ENCODE measurements at regions not wholly inside any gene's neighbourhood (a gene's known extent, or its start where the extent isn't known, plus 50 kb on each side); places are given as distances from the start of the nearest gene placed in this dataset.

- DNase-seq (ENCODE audit: low read depth in 2 of 2), result no peak
Observed at GRCh38 chr14:82359201-82359600, 825.5 kb upstream of the SEL1L start.

- no peak for DNase-seq (ENCODE audit: low read depth in 2 of 2)
Observed at GRCh38 chr14:82362452-82362851, 828.8 kb upstream of the SEL1L start.

DNA sequence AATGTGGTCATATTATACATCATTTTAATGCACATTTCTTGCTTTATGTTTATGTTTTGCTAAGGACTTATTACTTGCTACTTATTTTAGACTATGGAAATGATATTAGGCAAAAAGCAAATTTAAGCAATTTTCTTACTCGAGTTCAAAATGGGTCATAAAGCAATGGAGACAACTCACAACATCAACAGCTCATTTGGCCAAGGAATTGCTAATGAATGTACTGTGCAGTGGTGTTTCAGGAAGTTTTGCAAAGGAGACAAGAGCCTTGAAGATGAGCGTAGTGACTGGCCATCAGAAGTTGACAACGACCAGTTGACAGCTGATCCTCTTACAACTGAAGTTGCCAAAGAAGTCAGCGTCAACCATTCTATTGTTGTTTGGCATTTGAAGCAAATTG lies 831.8 kb upstream of the SEL1L start:
- no peak for DNase-seq (ENCODE audit: low read depth in 2 of 2)

GRCh38 chr14:82366803-82367202 lies 833.1 kb upstream of the SEL1L start:
- no peak for DNase-seq (ENCODE audit: low read depth in 2 of 2)

GRCh38 chr14:82379291-82379690 lies 845.6 kb upstream of the SEL1L start:
- no peak for DNase-seq (ENCODE audit: low read depth in 2 of 2)

GRCh38 chr14:82385048-82385447 lies 851.4 kb upstream of the SEL1L start:
- DNase-seq (ENCODE audit: low read depth in 2 of 2), result no peak

DNA sequence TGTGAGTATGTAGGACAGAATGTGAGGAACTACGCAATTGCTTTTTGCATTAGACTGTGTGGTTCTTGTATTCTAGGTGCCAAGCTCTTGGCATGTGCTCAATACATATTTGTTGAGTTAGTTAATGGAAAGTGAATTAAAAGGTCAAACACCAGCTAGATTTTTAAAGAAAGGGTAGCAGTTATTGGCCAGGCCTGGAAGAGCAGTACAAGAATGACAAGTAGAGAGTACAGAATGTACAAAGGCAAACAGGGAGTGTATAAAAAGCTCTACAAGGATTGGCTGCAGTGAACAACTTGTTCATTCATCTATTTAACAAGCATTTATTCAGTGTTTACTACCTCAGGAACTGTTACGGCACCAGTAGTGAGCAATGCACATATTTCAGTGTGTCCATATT lies 854.0 kb upstream of the SEL1L start:
- no peak for DNase-seq (ENCODE audit: low read depth in 2 of 2)

- DNase-seq (ENCODE audit: low read depth in 2 of 2), result no peak
Observed at GRCh38 chr14:82388488-82388887, 854.8 kb upstream of the SEL1L start.

DNA sequence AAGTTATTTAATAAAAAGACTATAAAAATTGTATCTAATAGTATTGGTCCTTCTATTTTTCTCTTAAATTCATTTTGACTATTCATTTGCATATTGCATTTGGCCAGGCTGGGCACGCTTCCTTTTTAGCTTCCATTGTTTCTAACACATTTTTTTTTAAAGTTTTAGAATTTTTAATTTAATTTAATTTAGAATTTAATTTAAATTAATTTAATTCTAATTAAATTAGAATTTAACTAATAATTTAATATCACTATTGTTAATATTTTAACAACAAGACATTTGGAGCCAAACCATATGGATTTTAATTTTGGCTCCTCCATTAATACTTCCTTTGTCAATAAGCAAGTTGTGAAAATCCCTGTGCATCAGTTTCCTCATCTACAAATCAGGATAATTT lies 856.9 kb upstream of the SEL1L start:
- no peak for DNase-seq (ENCODE audit: low read depth in 2 of 2)

- no peak for DNase-seq (ENCODE audit: low read depth in 2 of 2)
Observed at GRCh38 chr14:82394916-82395315, 861.3 kb upstream of the SEL1L start.

GRCh38 chr14:82398256-82398655 lies 864.6 kb upstream of the SEL1L start:
- DNase-seq (ENCODE audit: low read depth in 2 of 2), result no peak

DNA sequence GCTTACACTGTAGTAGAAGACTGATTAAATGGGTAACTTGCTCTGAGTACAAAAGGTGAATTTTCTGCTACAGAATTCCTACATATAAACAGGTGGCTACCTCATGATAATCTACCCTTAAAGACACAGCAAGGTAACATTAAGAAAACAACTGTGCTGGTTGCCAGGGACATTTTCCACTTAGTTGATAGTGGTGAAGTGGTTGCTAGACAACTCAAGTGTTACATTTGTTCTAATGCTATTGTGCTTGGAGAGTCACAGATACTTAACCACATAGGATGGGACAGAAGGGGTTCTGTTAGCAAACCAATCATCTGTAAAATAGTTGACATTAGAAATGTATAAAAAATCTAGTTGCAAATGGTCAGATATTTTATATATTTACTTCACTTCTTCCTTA lies 870.3 kb upstream of the SEL1L start:
- DNase-seq (ENCODE audit: low read depth in 2 of 2), result no peak

DNA sequence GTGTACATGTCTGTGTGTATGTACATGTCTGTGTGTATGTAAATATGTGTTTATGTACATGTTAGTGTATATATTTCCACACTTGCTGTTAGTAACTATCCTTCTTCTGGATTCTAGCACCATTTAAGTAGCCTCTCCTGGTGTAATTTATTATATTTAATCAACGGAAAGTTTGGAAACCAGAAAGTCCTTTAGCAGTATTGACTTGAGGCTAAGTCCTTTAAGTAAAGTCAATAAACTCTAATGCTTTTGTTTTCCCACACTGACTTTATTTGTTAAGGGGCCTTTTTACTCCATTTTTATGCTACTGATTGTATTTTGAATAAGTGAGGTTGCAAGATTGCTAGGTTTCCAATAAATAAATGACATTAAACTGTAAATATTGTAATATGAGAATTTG lies 876.4 kb upstream of the SEL1L start:
- no peak for DNase-seq (ENCODE audit: low read depth in 2 of 2)

DNA sequence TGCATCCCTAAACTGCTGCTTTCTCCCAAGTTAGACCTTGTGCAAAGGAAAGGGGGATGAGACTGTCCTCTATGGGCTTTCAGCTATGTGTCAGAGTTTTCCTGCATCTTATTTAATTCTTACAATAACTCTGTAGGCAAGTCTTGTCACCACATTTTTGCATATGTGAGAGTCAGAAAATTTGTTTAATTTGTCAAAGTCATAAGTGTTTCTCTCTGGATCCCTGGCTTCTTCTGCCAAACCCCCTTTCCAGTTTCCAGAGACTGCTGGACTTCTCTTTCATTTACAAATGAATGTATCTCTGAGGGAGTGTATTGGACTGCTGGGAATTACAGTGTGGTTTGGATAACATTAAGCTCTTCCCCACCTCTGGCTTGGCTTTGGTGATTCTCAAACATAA lies 877.6 kb upstream of the SEL1L start:
- no peak for DNase-seq (ENCODE audit: low read depth in 2 of 2)

DNA sequence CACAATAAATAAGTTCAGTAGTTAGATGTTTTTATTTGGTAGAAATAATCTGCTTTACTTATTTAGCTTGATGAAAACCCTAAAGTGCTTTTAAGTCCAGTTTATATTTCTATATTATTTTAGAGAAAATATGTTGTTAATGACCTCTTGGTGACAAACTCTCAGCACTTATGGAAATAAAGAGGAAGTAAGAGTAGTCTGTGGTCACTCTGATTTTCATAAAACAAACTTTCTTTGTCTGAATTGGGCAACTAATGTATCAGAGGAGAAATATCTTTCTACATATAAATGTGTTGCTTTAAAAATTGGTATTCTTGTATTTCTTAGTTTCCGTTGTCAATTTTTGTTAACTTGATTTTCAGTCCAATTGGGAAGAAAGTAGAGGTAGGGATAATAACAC lies 878.9 kb upstream of the SEL1L start:
- no peak for DNase-seq (ENCODE audit: low read depth in 2 of 2)

DNA sequence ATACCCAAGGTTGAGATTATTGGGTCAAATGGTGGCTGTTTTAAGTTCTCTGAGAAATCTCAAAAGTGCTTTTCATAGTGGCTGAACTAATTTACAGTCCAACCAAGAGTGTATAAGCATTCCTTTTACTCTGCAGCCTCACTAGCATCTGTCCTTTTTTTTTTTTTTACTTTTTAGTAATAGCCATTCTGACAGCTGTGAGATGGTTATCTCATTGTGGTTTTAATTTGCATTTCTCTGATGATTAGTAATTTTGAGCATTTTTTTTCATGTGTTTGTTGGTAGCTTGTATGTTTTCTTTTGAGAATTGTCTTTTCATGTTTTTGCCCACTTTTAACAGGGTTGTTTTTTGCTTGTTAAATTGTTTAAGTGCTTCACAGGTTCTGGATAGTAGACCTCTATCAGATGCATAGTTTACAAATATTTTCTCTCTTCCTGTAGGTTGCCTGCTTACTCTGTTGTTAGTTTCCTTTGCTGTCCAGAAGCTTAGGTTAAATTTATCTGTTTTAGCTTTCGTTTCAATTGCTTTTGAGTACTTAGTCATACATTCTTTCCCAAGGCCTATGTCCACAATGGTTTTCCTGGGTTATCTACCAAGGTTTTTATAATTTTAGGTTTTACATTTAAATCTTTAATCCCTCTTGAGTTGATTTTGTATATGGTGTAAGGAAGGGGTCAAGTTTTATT lies 881.3 kb upstream of the SEL1L start:
- DNase-seq (ENCODE audit: low read depth in 2 of 2), result no peak

DNA sequence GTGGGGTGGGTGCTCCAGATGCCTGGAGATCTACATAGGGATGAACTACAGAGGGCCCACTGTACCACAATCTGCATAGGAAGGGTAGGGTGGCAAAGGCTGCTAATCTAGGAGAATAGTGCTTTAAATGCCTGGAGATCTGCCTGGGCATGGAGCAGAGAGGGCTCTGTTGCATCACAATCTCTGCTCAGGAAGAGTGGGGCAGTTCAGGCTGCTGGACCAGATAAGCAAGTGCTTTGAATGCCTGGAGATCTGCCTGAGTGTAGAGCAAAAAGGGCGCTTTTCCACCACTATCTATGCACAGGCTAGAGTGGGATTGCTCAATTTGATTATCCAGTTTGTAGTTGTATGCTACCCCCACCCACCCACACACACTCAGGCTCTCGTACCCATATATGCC lies 886.3 kb upstream of the SEL1L start:
- DNase-seq (ENCODE audit: low read depth in 2 of 2), result no peak

DNA sequence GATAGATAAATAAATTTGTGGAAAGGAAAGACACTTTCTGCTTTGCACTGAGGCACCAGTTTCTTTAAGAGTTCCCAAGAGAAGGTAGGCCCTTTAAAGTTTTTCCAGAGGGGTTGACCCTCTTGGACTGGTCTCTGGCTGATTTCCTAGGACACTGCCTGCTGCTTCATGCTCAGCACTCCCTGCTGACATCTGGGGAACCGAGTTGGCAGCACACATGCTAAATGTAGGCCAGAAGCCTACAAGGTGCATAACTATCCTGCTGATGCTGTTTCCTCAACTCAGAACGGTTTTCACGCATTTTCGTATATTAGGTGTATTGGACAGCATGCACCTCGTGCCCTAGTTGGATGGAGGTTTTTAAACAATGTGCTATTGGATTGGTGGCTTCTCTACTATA lies 887.2 kb upstream of the SEL1L start:
- DNase-seq (ENCODE audit: low read depth in 2 of 2), result no peak

DNA sequence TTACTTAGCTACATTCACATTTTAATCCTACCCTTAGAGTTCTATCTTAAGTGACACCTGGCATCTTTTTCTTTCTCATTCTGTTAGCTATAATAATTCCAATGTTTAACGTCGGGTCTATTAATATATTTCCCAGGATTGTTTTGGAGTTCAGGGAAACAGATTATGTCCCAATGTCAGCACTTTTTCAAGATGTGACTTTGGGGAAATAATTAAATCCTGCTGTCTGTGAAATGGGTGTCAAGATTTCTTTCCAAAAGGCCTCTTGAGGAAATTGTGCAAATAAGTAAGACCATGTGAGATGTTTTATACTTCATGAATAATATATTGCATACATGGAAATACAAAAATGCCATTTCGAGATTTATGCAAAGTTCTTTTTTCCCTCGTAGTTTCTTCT lies 887.6 kb upstream of the SEL1L start:
- DNase-seq (ENCODE audit: low read depth in 2 of 2), result no peak

DNA sequence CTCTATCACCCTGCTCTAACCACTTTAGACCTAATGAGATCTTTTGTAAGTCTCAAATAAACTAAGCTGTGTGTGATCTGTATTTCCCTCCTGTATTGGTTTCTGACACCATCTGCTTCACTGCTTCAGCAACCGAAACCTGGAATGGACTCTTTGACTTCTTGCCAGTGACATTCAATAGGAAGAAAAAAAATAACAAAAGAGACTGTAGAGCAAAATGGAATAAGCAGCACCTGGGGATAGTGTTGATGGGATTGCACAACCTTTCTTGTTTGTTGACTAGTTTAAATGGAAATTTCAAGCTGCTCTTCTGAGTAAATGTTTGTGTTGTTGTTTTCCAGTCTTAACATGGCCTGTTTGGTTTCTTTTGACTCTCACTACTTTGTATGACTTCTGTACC lies 888.6 kb upstream of the SEL1L start:
- DNase-seq (ENCODE audit: low read depth in 2 of 2), result no peak

- no peak for DNase-seq (ENCODE audit: low read depth in 2 of 2)
Observed at GRCh38 chr14:82425261-82425660, 891.6 kb upstream of the SEL1L start.

- no peak for DNase-seq (ENCODE audit: low read depth in 2 of 2)
Observed at GRCh38 chr14:82431031-82431430, 897.4 kb upstream of the SEL1L start.

GRCh38 chr14:82432301-82433105 lies 898.9 kb upstream of the SEL1L start:
- no peak for DNase-seq (ENCODE audit: low read depth in 2 of 2)

DNA sequence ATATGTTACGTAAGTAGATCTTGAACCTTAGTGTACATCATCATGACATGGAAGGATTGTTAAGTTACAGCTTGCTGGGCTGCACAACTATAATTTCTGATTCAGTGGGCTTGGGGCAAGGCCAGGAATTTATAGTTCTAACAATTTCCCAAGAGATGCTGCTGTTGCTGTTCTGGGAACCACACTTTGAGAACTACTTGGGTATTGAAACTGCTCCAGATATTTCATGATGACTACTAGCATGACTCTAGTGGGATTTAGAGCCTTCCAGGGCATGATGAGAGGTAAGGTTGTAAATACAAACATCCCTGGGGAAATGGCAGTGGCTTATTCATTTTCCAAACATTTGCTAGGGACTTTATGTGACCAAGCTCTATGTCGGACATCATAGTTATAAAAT lies 904.8 kb upstream of the SEL1L start:
- peak; percentile 36 to 44 for DNase-seq (ENCODE audit: low read depth in 2 of 2)

Data from fibroblast of skin of left biceps (primary cell).